ENCODE measurements at regions not wholly inside any gene's neighbourhood (a gene's known extent, or its start where the extent isn't known, plus 50 kb on each side); places are given as distances from the start of the nearest gene placed in this dataset.

DNA sequence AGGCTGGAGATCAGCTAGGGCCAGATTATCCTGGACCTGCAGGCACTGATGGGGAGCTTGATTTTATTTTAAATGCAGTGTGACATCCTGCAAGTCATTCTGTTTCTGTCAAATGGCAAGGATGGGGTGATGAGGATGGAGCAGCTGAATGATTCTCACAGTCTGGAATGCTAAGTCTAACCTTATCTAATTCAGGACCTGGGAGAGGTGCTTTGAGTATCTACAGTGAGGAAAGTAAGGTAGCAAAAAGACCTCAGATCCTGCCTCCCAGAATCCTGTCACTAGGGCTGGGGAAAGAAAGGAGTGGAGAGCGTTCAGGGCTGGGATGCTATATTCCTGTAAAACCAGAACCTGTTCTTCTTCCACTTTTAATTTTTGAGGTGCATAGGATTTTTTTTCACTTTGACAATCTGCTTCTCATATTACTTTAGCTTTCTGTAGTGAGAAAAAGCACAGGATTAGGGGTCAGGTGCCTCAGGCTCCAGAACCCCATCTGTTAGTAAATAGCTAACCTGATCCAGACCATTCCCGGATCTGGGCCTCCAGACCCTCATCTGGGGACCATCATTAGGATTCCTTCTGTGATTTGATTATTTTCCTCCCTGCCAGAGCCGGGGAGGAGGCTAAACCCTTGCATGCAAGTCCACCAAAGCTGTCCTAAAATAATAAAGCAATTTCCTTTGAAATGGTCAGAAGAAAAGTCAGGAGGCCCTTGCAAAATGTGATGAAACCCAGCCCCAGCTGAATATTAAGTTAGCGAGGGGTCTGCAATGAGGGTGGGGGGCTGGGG, 54.7 kb downstream of the ASCL1 start:
- WGBS, 3 donors: 42 to 44% (median 43%) methylated on average over 4 of the region's 4 CpGs
- no peak overlapping the region for H3K27ac ChIP-seq
- H3K27me3 ChIP-seq: no peaks in the 10 kb centered on the region
- DNase-seq: no peak
- H3K9me3 ChIP-seq: no peaks in the 10 kb centered on the region
- no peaks in the 10 kb centered on the region for H3K4me1 ChIP-seq (ENCODE audit: insufficient read depth)
- H3K36me3 ChIP-seq: no peaks in the 10 kb centered on the region
- TF ChIP-seq, protein P1, sequence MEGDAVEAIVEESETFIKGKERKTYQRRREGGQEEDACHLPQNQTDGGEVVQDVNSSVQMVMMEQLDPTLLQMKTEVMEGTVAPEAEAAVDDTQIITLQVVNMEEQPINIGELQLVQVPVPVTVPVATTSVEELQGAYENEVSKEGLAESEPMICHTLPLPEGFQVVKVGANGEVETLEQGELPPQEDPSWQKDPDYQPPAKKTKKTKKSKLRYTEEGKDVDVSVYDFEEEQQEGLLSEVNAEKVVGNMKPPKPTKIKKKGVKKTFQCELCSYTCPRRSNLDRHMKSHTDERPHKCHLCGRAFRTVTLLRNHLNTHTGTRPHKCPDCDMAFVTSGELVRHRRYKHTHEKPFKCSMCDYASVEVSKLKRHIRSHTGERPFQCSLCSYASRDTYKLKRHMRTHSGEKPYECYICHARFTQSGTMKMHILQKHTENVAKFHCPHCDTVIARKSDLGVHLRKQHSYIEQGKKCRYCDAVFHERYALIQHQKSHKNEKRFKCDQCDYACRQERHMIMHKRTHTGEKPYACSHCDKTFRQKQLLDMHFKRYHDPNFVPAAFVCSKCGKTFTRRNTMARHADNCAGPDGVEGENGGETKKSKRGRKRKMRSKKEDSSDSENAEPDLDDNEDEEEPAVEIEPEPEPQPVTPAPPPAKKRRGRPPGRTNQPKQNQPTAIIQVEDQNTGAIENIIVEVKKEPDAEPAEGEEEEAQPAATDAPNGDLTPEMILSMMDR (IDR thresholded peaks at IDR 0.05): no peak
- TF ChIP-seq EP300 (IDR thresholded peaks at IDR 0.05): no peak
- no peak overlapping the region for H3K4me3 ChIP-seq
- intact Hi-C loops (cut with DNase I): no loop called here

DNA sequence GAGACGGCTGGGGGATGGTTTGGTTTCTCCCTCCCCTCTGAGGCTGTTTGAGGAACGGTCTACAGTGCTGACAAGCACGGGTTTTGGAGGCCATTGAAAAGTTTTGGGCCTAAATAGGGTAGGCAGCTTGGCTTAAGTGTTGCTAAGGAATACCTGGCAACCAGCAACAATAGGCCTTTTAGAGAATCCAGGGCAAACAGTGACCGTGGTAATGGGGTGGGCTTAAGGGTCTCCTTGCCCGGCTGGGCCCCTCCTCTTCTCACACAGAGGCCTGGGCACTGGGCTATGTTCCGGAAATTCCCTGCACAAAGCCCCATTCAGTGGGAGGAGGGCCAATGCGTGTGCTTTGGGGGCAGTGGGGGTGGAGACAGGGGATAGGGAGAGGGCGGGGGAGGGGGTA, 55.4 kb downstream of the ASCL1 start:
- DNase-seq: no peak
- H3K4me1 ChIP-seq (ENCODE audit: insufficient read depth): no peaks in the 10 kb centered on the region
- no peaks in the 10 kb centered on the region for H3K27me3 ChIP-seq
- no peak overlapping the region for H3K27ac ChIP-seq
- TF ChIP-seq, protein P1 (IDR thresholded peaks at IDR 0.05): no peak
- TF ChIP-seq EP300 (IDR thresholded peaks at IDR 0.05): no peak
- no peak for TF ChIP-seq POLR2A (IDR thresholded peaks at IDR 0.05)
- H3K9me3 ChIP-seq: no peaks in the 10 kb centered on the region
- no peak overlapping the region for H3K4me3 ChIP-seq
- H3K36me3 ChIP-seq: no peaks in the 10 kb centered on the region
- 15 to 29% (median 18%) methylated on average over 8 of the region's 8 CpGs for WGBS, 3 donors
- intact Hi-C loops (cut with DNase I): no loop called here

DNA sequence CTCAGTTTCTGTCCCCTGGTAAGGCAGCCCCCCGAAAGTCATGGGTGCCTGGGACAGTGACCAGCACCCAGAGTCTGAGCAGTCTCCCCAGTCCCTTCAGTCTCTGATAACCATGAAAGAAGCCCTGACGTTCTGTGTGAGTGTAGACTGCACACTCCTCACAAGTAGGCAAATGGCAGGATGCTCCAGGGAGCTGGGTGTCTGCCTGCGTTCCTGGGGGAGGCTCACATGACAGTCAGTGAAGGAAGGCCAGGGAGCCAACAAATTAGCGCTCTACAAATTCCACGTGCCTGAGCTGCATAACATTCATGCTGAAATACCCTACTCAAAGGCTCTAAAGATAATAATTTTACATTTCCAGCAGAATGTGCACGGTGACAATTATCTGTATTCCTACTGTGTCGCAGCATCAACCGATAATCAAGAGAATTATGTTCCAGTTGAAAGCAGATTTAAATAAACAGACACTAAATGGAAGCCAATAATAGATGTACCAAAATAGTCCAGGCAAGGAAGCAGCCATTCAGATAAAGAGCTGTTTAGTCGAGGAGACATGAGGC, 56.3 kb downstream of the ASCL1 start:
- Histone ChIP-seq H3K27me3 (no peaks in the 10 kb centered on the region), H3K36me3 (no peaks in the 10 kb centered on the region), H3K27ac (no peak overlapping the region), H3K4me3 (no peak overlapping the region), H3K9me3 (no peaks in the 10 kb centered on the region), H3K4me1 (ENCODE audit: insufficient read depth) (no peaks in the 10 kb centered on the region)
- DNase-seq: no peak
- 43 to 47% (median 44%) methylated on average over 9 of the region's 9 CpGs for WGBS, 3 donors
- intact Hi-C loops (cut with DNase I): no loop called here
- TF ChIP-seq EP300 (IDR thresholded peaks at IDR 0.05) (no peak), POLR2A (IDR thresholded peaks at IDR 0.05) (no peak)
- TF ChIP-seq, protein P1 (IDR thresholded peaks at IDR 0.05): no peak

DNA sequence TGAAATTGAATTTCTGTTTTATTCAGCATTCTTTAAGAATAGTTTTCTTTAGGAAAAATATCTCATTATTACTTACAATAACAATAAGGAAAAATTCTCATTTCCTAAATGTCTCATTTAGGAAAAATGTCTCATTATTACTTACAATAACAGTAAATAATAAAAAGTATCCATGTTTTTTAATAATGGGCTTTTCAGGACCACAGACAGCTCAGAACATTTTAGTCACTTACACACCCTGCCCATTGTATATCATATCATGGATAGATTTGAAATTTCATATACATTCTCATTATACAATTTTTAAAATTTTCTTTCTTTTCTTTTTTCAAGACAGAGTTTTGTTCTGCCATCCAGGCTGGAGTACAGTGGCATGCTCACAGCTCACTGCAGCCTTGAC, 58.9 kb downstream of the ASCL1 start:
- no peaks in the 10 kb centered on the region for H3K9me3 ChIP-seq
- TF ChIP-seq EP300 (IDR thresholded peaks at IDR 0.05): no peak
- TF ChIP-seq, protein P1 (IDR thresholded peaks at IDR 0.05): no peak
- no peak for TF ChIP-seq POLR2A (IDR thresholded peaks at IDR 0.05)
- intact Hi-C loops (cut with DNase I): no loop called here
- H3K27me3 ChIP-seq: no peaks in the 10 kb centered on the region
- H3K27ac ChIP-seq: no peak overlapping the region
- H3K4me3 ChIP-seq: no peak overlapping the region
- H3K36me3 ChIP-seq: no peaks in the 10 kb centered on the region
- no peak for DNase-seq
- H3K4me1 ChIP-seq (ENCODE audit: insufficient read depth): no peaks in the 10 kb centered on the region

Data from ovary (tissue), 7 donors.